Hematopoietic multipotent progenitor cell treated with erythropoietin and hydrocortisone succinate and interleukin-3 and kit ligand, for 17 days (in vitro differentiated cells): ENCODE measurements at regions not wholly inside any gene's neighbourhood (a gene's known extent, or its start where the extent isn't known, plus 50 kb on each side); places are given as distances from the start of the nearest gene placed in this dataset.
"Not testable (repeated sequence)": the region's sequence is repeated elsewhere in the genome, so short reads cannot be mapped to it uniquely, and the experiment has no call there.

Source experiments
- DNase-seq: peaks from one replicate; pipeline ENCODE4 v3.0.0-alpha.2; 2015; ENCODE audit warnings: low spot score

- DNase-seq: no peak
These were observed 142.9 kb downstream of the TFAP2B start for GRCh38 chr6:50961611-50962010.

DNA sequence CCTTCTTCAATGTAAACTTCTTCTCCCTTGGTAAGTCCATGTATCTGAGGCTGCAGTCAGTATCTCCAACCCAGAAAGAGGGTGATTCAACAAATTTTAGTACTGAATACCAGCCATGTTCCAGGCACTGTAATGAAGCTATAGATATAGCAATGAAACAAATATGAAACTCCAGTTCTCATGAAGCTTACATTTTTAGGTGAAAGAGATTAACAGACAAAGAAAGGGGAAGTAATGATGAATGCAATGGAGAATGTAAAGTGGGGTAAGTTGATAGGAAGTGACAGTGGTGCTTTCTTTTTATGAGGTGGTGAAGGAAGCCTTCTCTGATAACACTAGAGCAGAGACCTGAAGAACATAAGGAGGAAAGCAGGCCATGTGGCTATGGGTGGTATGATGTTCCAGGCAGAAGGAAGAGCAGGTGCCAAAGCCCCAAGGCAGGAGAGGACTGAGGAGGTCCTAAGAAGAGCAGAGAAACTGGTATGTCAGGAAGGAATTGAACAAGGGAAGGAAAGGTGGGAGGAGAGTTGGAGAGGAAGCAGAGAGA is 143.6 kb downstream of the TFAP2B start:
- DNase-seq: no peak

DNA sequence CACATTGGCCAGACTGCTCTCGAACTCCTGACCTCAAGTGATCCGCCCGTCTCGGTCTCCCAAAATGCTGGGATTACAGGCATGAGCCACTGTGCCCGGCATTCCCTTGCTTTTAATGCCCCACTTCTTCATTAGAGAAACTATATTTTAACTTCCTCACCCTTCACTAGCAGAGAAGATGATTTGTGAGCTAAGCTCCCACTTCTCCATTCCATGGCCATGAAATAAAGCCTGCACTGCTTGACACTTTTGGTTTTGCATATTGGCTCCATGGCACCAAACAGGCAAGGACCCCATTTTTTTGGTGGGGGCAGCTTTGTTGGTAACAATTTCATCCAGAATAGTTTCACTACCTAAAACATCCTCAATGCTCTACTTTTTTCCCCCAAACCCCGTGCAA is 145.3 kb downstream of the TFAP2B start:
- DNase-seq: no peak

GRCh38 chr6:50965495-50965894 is 146.8 kb downstream of the TFAP2B start:
- DNase-seq: no peak

GRCh38 chr6:50966532-50966931 is 147.9 kb downstream of the TFAP2B start:
- DNase-seq: no peak

DNA sequence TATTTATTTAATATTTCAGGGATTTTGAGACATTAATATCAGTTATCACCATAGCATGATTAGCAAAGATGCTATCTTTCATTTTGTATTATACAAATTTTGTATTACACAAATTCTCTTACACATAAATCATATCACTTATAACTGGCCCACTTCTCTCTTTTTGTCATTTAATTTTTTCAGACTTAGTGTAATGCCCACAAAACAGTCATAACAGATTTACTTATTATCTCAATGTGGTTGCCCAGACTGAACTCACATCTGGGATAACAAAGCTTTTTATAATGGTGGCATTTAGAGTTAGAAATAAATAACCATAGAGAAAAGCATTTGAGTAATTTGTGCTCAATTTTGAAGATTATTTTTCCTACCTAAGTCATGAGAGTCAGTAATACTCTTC is 148.3 kb downstream of the TFAP2B start:
- no peak for DNase-seq

- not testable (repeated sequence) for DNase-seq
These were observed 149.6 kb downstream of the TFAP2B start for GRCh38 chr6:50968246-50968645.

GRCh38 chr6:50970908-50971307 is 152.2 kb downstream of the TFAP2B start:
- DNase-seq: no peak

- no peak for DNase-seq
These were observed 154.8 kb downstream of the TFAP2B start for GRCh38 chr6:50973464-50973863.

- DNase-seq: no peak
These were observed 155.6 kb downstream of the TFAP2B start for GRCh38 chr6:50974319-50974718.

- DNase-seq: no peak
These were observed 156.5 kb downstream of the TFAP2B start for GRCh38 chr6:50975216-50975615.

GRCh38 chr6:50976907-50977306 is 158.2 kb downstream of the TFAP2B start:
- no peak for DNase-seq

DNA sequence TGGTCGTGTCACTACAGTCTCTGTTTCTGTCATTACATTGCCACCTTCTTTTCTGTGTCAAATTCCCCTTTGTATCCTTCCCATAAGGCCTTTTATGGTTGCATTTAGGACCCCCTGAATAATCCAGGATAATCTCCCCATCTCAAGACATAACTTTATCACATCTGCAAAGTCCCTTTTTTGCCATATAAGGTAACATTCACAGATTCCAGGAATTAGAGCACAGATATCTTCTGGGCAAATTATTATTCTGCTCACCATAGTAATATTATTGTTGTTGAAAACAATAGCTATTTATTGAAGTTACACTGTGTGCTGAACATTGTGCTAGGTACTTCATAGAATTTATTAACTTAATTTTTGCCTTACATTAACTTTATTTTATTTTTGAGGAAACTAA is 159.1 kb downstream of the TFAP2B start:
- DNase-seq: no peak

- DNase-seq: no peak
These were observed 159.9 kb downstream of the TFAP2B start for GRCh38 chr6:50978380-50979170.

GRCh38 chr6:50979171-50979525 is 160.5 kb downstream of the TFAP2B start:
- no peak for DNase-seq

DNA sequence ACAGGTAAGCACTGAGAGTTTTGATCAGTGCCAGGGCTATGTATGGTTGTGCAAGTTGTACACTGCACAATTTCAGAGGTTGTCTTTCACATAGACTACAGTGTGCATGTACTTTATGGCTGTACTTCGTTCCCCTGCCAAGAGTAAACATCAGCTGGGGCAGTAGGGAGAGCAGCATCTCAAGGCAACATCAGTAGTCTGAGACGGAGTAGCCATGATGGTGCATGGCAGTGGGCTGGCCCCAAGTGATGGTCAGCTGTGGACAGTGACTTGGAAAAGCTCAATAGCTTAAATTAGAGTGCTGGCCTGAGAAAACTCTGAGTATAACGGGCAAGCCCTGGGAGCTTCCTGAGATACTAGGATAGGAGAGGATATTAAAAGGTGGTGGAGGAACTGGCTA is 165.5 kb downstream of the TFAP2B start:
- DNase-seq: no peak

DNA sequence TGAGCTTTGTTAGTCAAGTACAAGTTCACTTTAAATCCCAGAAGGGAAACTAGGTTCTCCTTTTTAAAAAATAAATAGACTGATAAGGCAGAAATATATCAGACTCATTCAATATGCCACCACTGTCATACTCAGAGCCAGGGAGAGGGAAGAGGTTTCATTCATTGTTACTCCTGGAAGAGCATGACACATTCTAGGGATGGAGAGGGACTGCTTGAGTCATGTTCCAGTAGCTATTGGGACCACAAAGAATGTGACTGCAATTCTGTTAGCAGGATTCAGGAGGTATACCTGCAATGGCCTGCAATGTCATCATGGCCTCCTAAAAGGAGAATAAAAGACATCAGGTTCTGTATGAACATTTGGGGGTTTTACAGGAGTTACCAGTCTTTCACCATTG is 167.6 kb downstream of the TFAP2B start:
- DNase-seq: no peak

- no peak for DNase-seq
These were observed 170.5 kb downstream of the TFAP2B start for GRCh38 chr6:50989123-50989522.

DNA sequence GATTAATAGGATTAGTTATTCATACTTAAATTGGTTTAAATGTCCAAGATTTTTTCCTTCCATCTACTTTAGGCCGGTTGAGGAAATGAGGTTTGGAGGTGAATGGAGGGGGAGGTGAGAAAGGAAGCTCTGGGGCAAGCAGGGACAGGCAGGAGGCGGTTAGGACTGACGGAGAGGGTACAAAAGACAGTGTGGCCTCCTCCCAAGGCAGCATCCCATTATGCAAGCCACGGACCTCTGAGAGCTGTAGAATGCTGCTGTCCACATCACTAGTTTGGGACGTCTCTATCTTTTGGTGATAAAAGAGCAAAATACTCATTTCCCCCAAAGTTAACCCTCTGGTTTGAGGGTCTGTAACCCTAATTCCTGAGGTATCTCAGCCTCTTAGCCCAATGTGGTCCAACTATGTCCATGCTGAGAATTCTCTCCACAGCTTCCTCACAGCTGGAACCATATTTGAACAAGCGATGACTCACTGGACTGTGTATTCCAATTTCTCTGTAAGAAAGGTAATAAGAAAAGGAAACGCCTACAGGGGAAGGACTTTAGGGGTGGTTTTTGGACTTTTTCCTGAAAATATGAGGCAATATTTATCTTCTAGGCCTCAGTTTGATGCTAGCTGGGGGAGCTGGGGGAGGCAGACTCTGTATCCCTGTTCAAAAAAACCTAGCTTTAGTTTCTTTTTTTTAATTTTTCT is 172.2 kb downstream of the TFAP2B start:
- no peak for DNase-seq

GRCh38 chr6:50992232-50992631 is 173.6 kb downstream of the TFAP2B start:
- no peak for DNase-seq

- DNase-seq: no peak
These were observed 174.3 kb downstream of the TFAP2B start for GRCh38 chr6:50992704-50993625.

DNA sequence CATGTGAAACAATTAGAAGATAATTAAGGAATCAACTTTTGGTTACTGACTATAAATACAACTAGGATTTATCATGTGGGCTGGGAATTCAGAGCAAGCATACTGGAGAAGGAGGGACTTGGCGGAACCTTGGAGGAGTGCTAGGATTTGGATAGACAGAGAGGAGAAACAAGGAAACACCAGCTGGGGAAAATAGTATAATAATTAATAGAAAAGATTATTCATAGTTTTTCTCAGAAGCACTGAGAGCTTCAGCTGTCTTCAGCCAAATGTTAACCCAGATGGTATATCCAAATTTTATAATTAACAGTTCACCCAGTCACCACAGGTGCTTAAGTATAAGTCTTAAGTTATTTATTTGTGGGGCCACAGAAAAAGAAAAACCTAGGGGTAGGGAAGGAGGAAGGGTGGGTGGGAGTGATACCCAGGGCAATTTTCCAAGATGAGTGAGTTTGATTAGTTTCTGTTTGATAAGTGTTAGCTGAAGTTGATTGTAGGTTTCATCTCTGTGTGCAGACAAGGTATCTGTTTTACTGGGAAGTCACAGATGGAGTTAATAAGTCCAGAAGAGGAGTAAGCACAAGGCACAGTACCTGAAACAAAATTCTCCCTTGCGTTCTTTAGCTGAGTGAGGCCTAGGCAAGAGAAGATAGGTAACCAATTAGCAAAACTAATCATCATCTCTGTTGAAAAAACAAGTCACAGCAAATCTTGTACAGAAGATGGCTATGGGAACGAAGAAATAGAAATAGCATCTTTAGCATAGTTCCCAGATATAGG is 175.5 kb downstream of the TFAP2B start:
- no peak for DNase-seq
